WTC11 (cell line): ENCODE measurements at regions not wholly inside any gene's neighbourhood (a gene's known extent, or its start where the extent isn't known, plus 50 kb on each side); places are given as distances from the start of the nearest gene placed in this dataset.

ENCODE experiments used
- ATF3 ChIP-seq: sonication (generic); formaldehyde crosslinking; conservative IDR thresholded peaks from 2 replicates; pipeline ENCODE4 v1.8.1; 2022; ENCODE audit warnings: mild to moderate bottlenecking, missing genetic modification reagents
- CTCF ChIP-seq: fragments of 200-600 bp; IDR thresholded peaks from 2 replicates; pipeline ENCODE4 v1.8.0; 2022; ENCODE audit warnings: antibody characterized with exemption
- E2F1 ChIP-seq: sonication (generic); formaldehyde crosslinking; IDR thresholded peaks from 2 replicates; pipeline ENCODE4 v1.8.0; 2022; ENCODE audit warnings: mild to moderate bottlenecking, missing genetic modification reagents
- ESRRA ChIP-seq: sonication (generic); formaldehyde crosslinking; IDR thresholded peaks from 2 replicates; pipeline ENCODE4 v1.8.1; 2022; ENCODE audit warnings: mild to moderate bottlenecking, missing genetic modification reagents, borderline replicate concordance
- JUN ChIP-seq: sonication (generic); formaldehyde crosslinking; IDR thresholded peaks from 2 replicates; pipeline ENCODE4 v1.8.0; 2023; ENCODE audit warnings: mild to moderate bottlenecking, missing genetic modification reagents
- NR2C2 ChIP-seq: sonication (generic); formaldehyde crosslinking; IDR thresholded peaks from 2 replicates; pipeline ENCODE4 v1.8.0; 2022; ENCODE audit warnings: mild to moderate bottlenecking, missing genetic modification reagents
- PRRX2 ChIP-seq: fragments of 250-450 bp; sonication (Bioruptor Pico); IDR thresholded peaks from 2 replicates; pipeline ENCODE4 v1.8.0; 2021; ENCODE audit warnings: mild to moderate bottlenecking
- RELA ChIP-seq: sonication (generic); formaldehyde crosslinking; IDR thresholded peaks from 2 replicates; pipeline ENCODE4 v1.8.1; 2022; ENCODE audit warnings: missing genetic modification reagents, mild to moderate bottlenecking, borderline replicate concordance
- STAT6 ChIP-seq: sonication (generic); formaldehyde crosslinking; conservative IDR thresholded peaks from 2 replicates; pipeline ENCODE4 v1.8.1; 2023; ENCODE audit warnings: mild to moderate bottlenecking, low read depth, missing genetic modification reagents, moderate library complexity
- ZNF263 ChIP-seq: sonication (generic); formaldehyde crosslinking; IDR thresholded peaks from 2 replicates; pipeline ENCODE4 v1.8.1; 2022; ENCODE audit warnings: low read depth, mild to moderate bottlenecking, moderate library complexity, missing genetic modification reagents

GRCh38 chr3:187572441-187572840 is 97.8 kb downstream of the SST start:
- TF ChIP-seq CTCF (no peak), JUN (CRISPR knock-in tag) (no peak), PRRX2 (CRISPR knock-in tag) (no peak), RELA (CRISPR knock-in tag) (no peak), STAT6 (no peak), ESRRA (CRISPR knock-in tag) (no peak), E2F1 (CRISPR knock-in tag) (no peak), ATF3 (CRISPR knock-in tag) (no peak), ZNF263 (no peak), NR2C2 (no peak)
